ENCODE measurements at regions not wholly inside any gene's neighbourhood (a gene's known extent, or its start where the extent isn't known, plus 50 kb on each side); places are given as distances from the start of the nearest gene placed in this dataset.
"Not testable (repeated sequence)": the region's sequence is repeated elsewhere in the genome, so short reads cannot be mapped to it uniquely, and the experiment has no call there.

GRCh38 chr11:71783191-71783590 is 49.8 kb upstream of the DEFB108B start:
- DNase-seq (ENCODE audit: low read depth), result peak; percentile 42
- H3K4me3 ChIP-seq (ENCODE audit: low read depth, low read length), result not testable (repeated sequence)

Data from skeletal muscle cell (primary cell).